Loucy (cell line): ENCODE measurements at regions not wholly inside any gene's neighbourhood (a gene's known extent, or its start where the extent isn't known, plus 50 kb on each side); places are given as distances from the start of the nearest gene placed in this dataset.

ENCODE experiments used
- EZH2phosphoT487 ChIP-seq: fragments of 200-600 bp; IDR thresholded peaks from 2 replicates; pipeline ENCODE4 v1.6.1; 2018; ENCODE audit warnings: antibody characterized with exemption, mild to moderate bottlenecking, moderate library complexity, borderline replicate concordance
- TF ChIP-seq, protein P1 (sequence below): fragments of 200-600 bp; sonication (generic); conservative IDR thresholded peaks from 2 replicates; pipeline ENCODE4 v1.5.1; 2014; ENCODE audit warnings: mild to moderate bottlenecking, antibody characterized with exemption, low read length

DNA sequence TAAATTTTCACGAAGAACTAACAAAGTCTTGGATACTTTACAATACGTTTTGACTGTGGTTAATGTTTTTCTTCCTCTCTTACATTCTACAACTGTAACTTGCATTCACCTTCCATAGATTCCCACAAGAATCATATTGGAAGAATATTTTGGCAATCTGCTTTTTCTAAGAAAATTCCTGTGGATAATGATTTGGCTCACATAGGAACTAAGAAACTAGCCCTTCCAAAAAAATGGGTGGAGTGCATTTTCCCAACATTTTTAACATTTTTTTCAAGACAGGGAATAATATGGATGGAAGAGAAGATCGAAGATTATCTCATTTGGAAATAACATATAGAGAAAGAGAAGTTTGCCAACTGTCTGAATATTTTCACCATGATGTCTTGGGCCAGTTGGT lies 256.9 kb upstream of the POU2AF2 start:
- TF ChIP-seq, protein P1, sequence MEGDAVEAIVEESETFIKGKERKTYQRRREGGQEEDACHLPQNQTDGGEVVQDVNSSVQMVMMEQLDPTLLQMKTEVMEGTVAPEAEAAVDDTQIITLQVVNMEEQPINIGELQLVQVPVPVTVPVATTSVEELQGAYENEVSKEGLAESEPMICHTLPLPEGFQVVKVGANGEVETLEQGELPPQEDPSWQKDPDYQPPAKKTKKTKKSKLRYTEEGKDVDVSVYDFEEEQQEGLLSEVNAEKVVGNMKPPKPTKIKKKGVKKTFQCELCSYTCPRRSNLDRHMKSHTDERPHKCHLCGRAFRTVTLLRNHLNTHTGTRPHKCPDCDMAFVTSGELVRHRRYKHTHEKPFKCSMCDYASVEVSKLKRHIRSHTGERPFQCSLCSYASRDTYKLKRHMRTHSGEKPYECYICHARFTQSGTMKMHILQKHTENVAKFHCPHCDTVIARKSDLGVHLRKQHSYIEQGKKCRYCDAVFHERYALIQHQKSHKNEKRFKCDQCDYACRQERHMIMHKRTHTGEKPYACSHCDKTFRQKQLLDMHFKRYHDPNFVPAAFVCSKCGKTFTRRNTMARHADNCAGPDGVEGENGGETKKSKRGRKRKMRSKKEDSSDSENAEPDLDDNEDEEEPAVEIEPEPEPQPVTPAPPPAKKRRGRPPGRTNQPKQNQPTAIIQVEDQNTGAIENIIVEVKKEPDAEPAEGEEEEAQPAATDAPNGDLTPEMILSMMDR: no peak
- TF ChIP-seq EZH2phosphoT487: no peak
